ENCODE measurements at regions not wholly inside any gene's neighbourhood (a gene's known extent, or its start where the extent isn't known, plus 50 kb on each side); places are given as distances from the start of the nearest gene placed in this dataset.

DNA sequence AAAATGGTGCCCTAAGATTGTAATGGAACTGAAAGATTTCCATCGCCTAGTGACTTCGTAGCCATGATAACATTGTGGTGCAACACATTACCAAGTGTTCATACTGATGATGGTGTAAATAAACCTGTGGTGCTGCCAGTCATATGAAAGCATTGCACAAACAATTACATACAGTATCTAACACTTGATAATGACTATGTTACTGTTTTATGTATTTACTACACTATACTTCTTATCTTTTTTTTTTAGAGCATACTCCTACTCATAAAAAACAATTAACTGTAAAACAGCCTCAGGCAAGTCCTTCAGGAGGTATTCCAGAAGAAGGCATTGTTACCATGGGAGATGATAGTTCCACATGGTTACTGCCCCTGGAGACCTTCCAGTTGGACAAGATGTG, 152.7 kb upstream of the EDNRA start:
- DNase-seq: no peak

DNA sequence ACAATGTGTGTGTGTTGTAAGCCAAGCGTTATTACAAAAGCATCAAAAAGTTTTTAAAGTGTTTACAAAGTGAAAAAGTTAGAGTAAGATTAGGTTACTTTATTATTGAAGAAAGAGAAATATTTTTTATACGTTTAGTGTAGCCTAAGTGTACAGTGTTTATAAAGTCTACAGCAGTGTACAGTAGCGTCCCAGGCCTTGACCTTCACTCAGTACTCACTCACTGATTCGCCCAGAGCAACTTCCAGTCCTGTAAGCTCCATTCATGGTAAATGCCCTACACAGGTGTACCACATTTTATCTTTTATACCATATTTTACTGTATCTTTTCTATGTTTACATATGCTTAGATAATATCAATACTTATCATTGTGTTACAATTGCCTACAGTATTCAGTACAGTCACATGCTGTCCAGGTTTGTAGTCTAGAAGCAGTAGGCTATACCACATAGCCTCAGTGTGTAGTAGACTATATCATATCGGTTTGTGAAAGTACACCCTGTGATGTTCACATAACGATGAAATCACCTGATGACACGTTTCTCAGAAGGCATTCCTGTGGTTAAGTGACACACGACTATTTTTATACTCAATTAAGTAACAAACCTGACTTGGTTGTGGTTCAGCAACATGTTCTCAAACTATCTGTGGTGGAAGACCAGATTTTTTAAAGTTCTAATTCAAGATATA, 152.0 kb upstream of the EDNRA start:
- no peak for DNase-seq

DNA sequence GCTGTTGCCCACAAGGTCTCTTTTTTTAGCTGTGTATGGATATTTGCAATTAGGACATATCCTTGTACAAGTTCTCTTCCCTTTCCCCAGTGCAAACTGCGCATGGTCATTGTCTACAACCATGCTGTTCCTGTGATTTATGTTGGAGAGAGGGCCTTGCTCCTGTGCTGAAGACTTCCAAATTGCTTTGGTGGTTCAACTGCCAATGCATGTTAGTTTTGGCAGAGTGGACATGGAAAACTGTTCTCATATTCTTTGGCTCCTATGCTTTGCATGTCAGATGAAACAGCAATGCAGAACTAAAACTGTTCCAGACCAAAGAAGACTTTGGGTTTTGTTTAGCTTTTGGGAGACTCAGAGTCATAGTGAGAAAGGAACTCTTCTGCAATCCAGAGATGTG, 148.8 kb upstream of the EDNRA start:
- DNase-seq: no peak

- DNase-seq: no peak
Observed at GRCh38 chr4:147334478-147334877, 146.4 kb upstream of the EDNRA start.

DNA sequence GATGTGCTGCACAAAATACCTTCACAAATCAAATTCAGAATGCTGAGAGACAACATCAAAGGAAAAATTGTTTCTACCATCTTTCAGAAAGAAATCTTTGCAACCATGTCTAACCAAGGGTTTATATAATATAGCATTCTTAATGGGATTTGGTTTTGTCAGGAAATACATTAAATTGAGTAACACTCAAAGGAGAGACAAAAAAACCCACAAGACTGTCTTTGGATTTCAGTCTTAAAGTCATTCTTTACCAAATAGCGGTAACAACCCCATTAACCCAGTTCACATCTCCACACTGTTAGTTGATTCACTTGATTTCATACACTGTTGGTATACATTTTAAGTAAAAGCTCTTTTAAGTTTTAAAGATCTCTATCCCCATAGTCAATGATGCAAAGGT, 145.7 kb upstream of the EDNRA start:
- no peak for DNase-seq

GRCh38 chr4:147336252-147336651, 144.6 kb upstream of the EDNRA start:
- no peak for DNase-seq

- no peak for DNase-seq
Observed at GRCh38 chr4:147339100-147339499, 141.8 kb upstream of the EDNRA start.

DNA sequence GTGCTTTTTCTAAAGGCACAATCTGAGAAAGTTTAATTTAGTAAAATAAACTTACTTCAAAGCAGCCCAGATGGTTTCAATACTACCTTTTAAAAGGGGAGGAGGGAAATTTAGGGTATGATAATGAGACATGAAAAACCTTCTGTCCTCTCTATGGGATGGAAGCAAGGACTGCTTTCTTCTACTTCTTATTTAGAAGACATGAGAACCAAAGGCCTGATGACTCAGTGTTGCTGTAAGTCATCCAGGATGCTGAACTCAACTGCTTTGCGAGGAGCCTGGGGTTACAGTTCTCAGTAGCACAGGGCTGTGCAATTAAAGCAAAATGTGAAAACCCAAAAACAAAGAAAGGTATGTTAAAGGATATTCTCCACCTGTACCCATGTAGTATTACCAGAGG, 140.8 kb upstream of the EDNRA start:
- no peak for DNase-seq

DNA sequence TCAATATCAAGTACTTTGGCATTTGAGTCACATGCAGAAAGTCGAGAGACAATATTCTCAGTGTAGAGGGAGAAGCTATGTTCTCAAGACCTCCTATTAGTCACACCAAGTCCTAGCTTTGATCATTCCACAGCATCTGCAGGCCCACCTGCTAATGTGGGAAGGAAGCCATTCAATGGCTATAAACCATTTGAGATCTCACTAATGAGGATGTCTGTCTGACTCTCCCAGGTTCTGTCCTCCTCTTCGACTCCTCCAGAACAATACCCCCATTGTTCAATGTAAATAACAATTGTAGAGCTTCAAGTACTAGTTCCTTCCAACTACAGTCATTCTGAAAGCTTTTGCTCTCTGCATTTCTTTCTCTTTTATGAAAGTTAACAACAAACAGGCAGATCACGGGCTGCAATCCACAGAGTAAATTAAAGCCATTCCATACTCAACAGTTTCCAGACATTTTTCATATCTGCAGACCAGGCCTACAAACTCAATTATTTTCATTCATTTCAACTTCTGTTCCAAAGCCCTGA, 140.2 kb upstream of the EDNRA start:
- DNase-seq: no peak

- no peak for DNase-seq
Observed at GRCh38 chr4:147343692-147344091, 137.2 kb upstream of the EDNRA start.

DNA sequence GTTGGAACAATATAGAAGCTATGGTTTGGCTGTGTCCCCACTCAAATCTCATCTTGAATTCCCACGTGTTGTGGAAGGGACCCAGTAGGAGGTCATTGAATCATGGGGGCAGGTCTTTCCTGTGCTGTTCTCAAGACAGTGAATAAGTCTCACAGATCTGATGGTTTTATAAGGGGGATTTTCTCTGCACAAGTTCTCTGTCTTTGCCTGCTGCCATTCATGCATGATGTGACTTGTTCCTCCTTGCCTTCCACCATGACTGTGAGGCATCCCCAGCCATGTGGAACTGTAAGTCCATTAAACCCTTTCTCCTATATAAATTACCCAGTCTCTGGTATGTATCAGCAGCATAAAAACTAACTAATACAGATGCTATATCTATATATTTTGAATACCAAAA, 135.2 kb upstream of the EDNRA start:
- no peak for DNase-seq

DNA sequence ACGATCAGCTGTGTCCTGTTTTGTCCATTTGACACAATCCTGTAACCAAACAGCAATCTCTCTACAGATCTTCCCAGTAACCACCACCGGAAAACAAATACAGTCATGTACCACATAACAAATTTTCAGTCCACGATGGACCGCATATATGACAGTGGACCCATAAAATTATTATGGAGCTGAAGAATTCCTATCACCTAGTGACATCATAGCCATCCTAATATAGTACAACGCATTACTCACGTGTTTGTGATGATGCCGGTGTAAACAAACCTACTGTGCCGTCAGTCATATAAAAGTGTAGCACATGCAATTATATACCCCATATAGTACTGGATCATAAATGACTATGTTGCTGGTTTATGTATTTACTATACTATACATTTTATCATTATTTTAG, 133.7 kb upstream of the EDNRA start:
- DNase-seq: no peak

GRCh38 chr4:147349193-147349592, 131.7 kb upstream of the EDNRA start:
- DNase-seq: no peak

DNA sequence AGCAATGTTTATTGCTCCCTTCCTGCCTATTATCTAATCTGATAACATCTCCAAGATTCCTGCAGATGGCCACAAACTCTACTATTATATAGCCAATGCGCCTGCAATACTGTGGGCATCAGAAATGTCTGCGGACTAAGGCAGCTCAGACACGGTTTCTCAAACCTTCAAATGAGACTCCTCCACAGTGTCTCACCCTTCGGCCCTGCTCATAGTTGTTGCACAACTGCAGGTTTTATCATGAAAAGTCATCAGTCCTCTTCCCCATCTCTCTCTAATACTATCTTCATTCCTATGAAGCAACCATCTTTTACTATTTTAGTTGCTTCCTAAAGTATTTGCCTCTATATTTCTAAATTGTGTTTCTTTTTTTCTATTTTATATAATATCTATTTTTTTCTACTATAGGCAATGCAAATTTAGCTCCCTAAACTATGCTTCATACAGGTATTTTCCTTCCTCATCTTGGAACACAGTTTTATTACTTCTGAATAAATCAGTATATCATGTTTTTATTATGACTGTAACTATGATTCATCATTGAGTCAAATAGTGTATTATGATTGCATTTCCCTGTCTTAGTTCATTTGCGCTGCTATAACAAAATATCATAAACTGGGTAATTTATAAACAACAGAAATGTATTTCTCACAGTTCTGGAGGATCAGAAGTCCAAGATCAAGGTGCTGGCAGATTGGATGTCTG, 129.7 kb upstream of the EDNRA start:
- DNase-seq: no peak

- no peak for DNase-seq
Observed at GRCh38 chr4:147354237-147354636, 126.7 kb upstream of the EDNRA start.

DNA sequence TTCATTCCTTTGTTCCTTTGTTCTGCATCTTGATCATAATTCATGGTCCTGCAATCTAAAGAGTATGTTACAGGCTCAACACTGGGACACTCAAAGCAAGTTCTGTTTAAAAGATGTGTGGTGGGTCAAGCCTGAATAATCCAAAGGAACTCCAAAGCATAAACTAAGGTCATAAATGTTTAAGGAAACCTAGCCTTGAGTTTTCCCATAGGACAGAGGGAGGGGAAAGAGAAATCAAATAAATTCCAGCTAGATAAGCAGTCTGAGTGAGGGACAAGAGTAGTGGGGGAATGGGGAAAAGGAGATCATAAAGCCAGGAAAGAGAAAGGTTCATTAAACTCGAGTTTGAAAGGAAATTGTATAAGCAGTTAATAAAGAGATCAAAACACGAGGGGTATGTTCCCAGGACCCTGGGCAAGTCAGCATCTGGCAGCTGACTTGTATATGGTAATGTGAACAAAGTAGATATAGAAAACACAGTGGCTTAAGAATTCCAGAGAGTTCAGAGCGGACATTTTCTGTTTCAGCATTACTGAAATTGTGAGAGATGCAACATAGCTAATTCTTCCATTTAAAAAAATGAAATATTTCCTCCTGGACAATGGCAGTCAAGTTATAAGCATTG, 125.8 kb upstream of the EDNRA start:
- DNase-seq: no peak

GRCh38 chr4:147355847-147356246, 125.0 kb upstream of the EDNRA start:
- no peak for DNase-seq

- no peak for DNase-seq
Observed at GRCh38 chr4:147360301-147360700, 120.6 kb upstream of the EDNRA start.

GRCh38 chr4:147361726-147362125, 119.2 kb upstream of the EDNRA start:
- no peak for DNase-seq

- no peak for DNase-seq
Observed at GRCh38 chr4:147362938-147363337, 118.0 kb upstream of the EDNRA start.

GRCh38 chr4:147363514-147363913, 117.4 kb upstream of the EDNRA start:
- DNase-seq: no peak

GRCh38 chr4:147365396-147365795, 115.5 kb upstream of the EDNRA start:
- no peak for DNase-seq

- DNase-seq: no peak
Observed at GRCh38 chr4:147366164-147366563, 114.7 kb upstream of the EDNRA start.

DNA sequence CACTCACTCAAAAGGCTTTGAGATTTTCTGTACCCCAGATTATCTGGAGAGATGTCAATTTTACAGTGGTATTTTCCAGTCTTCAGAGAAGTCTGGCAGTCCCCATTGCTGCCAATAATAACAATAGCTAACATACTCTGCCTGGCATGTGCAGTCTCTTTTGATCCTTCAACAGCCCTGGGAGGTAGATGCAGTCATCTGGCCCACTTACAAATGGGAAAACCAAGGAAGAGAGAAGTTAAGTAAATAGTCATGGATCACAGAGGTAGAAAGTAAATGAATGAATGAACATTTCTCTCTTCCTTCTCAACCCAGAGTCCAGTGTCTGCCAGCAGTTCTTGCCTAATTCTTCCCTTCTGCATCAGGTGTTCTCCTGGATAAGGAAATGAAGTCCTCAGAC, 113.0 kb upstream of the EDNRA start:
- DNase-seq: no peak

Data from GDM1 (cell line).